SK-N-SH (cell line): ENCODE measurements at regions not wholly inside any gene's neighbourhood (a gene's known extent, or its start where the extent isn't known, plus 50 kb on each side); places are given as distances from the start of the nearest gene placed in this dataset.

Source experiments
- CTCF ChIP-seq: fragments of 200-600 bp; sonication (generic); IDR thresholded peaks from 2 replicates; pipeline ENCODE4 v1.6.1; 2017; ENCODE audit warnings: antibody characterized with exemption, mild to moderate bottlenecking, moderate library complexity
- GABPA ChIP-seq: IDR thresholded peaks from 2 replicates; pipeline ENCODE4 v1.4.0; 2012; ENCODE audit warnings: low read depth, mild to moderate bottlenecking
- MAX ChIP-seq: IDR thresholded peaks from 2 replicates; pipeline ENCODE4 v1.4.0; 2012; ENCODE audit warnings: low read depth
- NFIC ChIP-seq: IDR thresholded peaks from 2 replicates; pipeline ENCODE4 v1.4.0; 2012; ENCODE audit warnings: borderline replicate concordance
- RAD21 ChIP-seq: IDR thresholded peaks from 2 replicates; pipeline ENCODE4 v1.6.1; 2012; ENCODE audit warnings: mild to moderate bottlenecking, low read length
- SMC3 ChIP-seq: IDR thresholded peaks from 2 replicates; pipeline ENCODE4 v1.6.1; 2012; ENCODE audit warnings: low read depth, low read length, improper control_type of control experiment

- TF ChIP-seq NFIC (no peak), MAX (no peak), CTCF (no peak), SMC3 (no peak), GABPA (no peak), RAD21 (no peak)
These were observed 404.9 kb downstream of the ZNF674 start for GRCh38 chrX:46140272-46140671.
